ENCODE measurements at regions not wholly inside any gene's neighbourhood (a gene's known extent, or its start where the extent isn't known, plus 50 kb on each side); places are given as distances from the start of the nearest gene placed in this dataset.

- DNase-seq (ENCODE audit: low spot score), result peak; percentile 32
Observed at GRCh38 chr7:50962962-50963374, 180.3 kb upstream of the GRB10 start.

- no peak for DNase-seq (ENCODE audit: low spot score)
Observed at GRCh38 chr7:50962281-50962883, 179.7 kb upstream of the GRB10 start.

- no peak for DNase-seq (ENCODE audit: low spot score)
Observed at GRCh38 chr7:50960621-50961310, 178.1 kb upstream of the GRB10 start.

GRCh38 chr7:50959991-50960390, 177.3 kb upstream of the GRB10 start:
- no peak for DNase-seq (ENCODE audit: low spot score)

DNA sequence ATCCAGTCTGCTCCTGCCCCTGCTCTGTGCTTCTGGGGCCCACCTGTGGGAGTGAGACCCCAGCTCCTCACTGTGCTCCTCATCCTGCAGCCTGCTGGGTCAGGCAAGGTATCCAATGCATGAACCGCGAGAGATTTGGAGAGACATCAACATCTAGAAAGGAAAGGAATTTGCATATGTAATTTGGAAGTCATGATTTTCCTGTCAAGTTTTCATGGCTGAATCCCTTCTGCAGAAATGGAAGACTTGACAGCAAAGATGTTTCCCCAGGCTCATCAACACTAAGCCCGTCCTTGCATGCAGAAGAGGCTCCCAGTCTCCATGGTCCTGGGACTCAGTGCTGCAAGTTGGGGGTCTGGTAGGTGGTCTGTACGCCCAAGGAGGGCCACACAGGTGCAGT, 176.9 kb upstream of the GRB10 start:
- no peak for DNase-seq (ENCODE audit: low spot score)

- DNase-seq (ENCODE audit: low spot score), result no peak
Observed at GRCh38 chr7:50957855-50958254, 175.2 kb upstream of the GRB10 start.

DNA sequence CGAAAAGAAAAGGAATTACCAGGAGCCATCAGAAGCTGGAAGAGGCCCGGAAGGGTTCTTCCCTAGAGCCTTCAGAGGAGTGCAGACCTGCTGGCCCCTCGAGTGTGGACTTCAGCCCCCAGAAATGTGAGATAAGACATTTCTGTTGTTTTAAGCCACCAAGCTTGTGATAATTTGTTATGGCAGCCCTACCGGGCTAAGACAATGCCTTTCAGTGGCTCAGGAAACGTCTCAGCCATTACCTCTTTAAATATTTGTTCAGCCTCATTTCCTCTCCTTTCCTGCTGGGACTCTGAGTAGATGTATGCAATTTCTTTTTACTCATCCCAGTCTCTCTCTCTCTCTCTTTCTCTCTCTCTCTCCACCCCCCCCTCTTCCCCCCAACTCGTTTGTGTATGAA, 174.7 kb upstream of the GRB10 start:
- DNase-seq (ENCODE audit: low spot score), result no peak

DNA sequence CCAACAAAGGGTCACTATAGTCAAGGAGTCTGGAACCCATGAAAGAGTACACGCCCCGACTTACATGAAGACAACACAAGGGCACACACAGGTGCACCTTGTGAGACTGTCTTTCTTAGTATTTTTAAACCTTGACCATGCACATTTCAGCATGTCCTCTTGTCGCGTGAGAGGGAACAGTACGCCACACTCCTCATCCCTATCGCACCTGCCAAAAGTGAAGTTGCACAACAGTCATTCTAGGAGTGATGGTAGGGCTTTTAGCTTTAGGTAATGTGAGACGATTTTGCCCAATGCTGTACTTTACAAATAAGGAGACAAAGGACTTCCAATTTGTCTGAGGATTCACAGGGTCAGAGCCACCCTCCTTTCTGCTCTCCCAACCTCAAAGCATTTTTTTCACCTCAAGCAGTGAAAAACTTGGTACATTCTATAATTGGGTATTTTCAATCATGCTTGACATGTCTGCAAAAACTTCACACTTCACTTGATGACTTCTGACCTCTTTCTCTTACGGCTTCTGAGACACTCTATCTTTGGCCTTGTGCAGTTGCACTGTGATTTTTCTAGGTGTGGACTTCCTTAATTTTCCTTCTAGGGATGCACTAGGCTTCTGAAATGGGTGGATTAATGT, 173.9 kb upstream of the GRB10 start:
- no peak for DNase-seq (ENCODE audit: low spot score)

- no peak for DNase-seq (ENCODE audit: low spot score)
Observed at GRCh38 chr7:50954716-50955115, 172.0 kb upstream of the GRB10 start.

DNA sequence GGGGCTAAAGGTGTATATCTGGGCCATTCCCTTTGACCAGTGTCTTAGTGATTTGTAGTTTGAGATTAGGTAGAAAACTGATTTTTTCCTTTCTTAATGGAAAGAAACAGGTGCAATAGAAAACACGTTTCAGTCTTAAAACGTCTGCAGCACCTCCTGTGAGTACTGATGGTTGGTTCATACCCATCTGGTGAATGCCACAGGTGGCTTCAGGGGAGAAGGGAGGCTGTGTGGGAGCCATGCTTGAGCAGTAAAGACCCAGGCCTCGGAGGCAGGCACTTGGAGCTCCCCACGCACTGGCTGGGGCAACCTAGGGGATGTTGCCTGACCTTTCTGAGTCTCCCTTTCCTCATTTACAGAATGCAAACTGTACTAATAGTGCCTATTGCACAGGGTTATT, 171.5 kb upstream of the GRB10 start:
- no peak for DNase-seq (ENCODE audit: low spot score)

GRCh38 chr7:50953820-50954219, 171.1 kb upstream of the GRB10 start:
- no peak for DNase-seq (ENCODE audit: low spot score)

DNA sequence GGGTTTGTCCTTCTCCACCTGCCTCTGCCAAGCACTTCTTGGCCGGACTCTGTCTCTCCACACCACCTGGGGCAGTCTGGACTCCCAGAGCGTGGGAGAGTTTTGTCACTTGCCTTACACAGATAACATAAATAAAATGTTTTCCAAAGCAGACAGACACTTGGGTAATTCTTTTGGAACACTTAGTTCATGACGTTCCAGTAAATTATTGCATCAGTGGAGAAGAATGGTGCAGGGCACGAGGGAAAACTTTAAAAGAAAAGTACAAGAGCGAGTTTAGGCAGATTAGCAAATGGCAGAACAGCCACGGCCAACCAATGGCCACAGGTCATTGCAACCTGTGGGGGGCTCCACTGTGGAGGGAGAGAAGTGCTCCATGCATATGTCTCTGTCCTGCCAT, 170.6 kb upstream of the GRB10 start:
- no peak for DNase-seq (ENCODE audit: low spot score)

GRCh38 chr7:50952544-50952943, 169.8 kb upstream of the GRB10 start:
- DNase-seq (ENCODE audit: low spot score), result no peak

DNA sequence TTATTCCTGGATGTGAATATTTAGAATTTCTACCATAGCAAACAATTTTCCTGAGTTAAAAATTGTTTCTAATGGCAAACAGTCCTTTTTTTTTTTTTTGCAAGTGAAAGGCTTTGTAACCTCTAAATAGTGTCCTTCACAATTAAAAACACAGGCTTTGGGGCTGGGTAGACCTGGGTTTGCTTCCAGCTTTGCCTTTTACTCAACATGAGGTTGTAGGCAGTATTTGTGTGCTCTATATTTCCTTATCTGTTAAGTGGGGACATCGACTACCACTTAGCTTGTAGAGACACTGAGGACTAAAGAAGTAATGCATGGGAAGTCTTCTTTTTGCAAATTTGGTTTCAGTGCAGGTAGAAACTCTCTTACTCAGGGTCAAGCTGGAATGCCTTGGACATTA, 169.4 kb upstream of the GRB10 start:
- DNase-seq (ENCODE audit: low spot score), result no peak

GRCh38 chr7:50943482-50943881, 160.8 kb upstream of the GRB10 start:
- DNase-seq (ENCODE audit: low spot score), result no peak

DNA sequence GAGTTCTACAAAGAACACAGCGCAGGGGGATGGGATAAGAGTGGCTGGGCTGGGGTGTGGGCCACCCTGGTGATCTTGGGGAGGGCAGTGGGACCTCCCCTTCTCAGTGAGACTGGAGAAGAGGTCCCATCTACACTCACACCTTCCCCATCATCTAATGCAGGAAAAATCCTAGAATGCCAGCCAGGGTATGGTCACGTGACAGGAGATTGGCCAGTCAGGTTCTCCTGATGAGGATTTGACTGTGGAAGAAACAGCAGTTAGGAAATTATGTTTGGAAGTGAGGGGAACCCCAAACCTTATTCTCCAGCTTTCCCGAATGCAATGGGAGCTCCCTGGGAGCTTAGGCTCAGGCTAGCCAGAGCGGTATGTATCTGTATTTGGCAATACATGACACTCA, 158.8 kb upstream of the GRB10 start:
- DNase-seq (ENCODE audit: low spot score), result no peak

DNA sequence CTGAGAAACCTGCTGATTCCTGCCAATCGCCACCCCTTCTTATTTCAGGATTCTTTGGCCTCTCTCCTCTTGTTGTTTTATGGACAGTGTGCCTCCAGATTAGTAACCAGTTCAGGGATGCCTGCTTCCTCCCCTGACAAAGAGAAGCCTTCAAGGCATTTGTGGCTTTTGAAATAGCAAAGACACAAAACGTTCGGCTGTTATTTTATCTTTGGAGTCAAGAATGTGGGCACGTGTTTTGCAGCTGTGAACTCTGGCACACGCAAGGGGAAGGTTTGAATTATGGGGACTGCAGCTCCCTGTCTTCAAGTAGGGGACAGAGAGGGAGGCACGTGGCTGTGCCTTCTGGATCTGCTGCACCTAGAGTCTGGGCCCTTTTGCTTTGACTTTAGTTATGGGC, 157.9 kb upstream of the GRB10 start:
- DNase-seq (ENCODE audit: low spot score), result no peak

- DNase-seq (ENCODE audit: low spot score), result no peak
Observed at GRCh38 chr7:50939021-50939420, 156.3 kb upstream of the GRB10 start.

GRCh38 chr7:50937727-50938126, 155.0 kb upstream of the GRB10 start:
- no peak for DNase-seq (ENCODE audit: low spot score)

DNA sequence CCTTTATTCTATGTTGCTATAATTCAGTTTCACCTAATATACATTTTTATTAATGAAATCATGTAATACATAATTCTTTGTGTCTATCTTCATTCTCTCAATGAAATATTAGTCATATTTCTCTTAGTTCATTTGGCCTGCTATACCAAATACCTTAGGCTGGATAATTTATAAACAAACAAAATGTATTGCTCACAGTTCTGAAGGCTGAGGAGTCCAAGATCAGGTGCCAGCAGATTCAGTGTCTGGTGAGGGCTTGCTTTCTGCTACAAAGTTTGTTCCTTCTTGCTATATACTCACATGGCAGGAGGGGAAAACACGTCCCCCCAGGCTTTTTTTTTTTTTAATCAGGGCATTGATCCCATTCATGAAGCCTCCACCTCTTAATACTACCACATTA, 143.4 kb upstream of the GRB10 start:
- DNase-seq (ENCODE audit: low spot score), result no peak

- DNase-seq (ENCODE audit: low spot score), result no peak
Observed at GRCh38 chr7:50923476-50923875, 140.8 kb upstream of the GRB10 start.

GRCh38 chr7:50921114-50921813, 138.6 kb upstream of the GRB10 start:
- no peak for DNase-seq (ENCODE audit: low spot score)

- no peak for DNase-seq (ENCODE audit: low spot score)
Observed at GRCh38 chr7:50920031-50920635, 137.4 kb upstream of the GRB10 start.

Measured in HuH-7.5 (cell line).